Fibroblast of lung (primary cell): ENCODE measurements at regions not wholly inside any gene's neighbourhood (a gene's known extent, or its start where the extent isn't known, plus 50 kb on each side); places are given as distances from the start of the nearest gene placed in this dataset.

ENCODE experiments used
- DNase-seq, 2 donors: peaks; one replicate each; pipeline versions ENCODE4 v3.0.0 to v3.0.0-alpha.2; 2010; ENCODE audit warnings: low read depth in 2 of 2
- H2AFZ ChIP-seq: 2 replicates; pipeline ENCODE4 v1.5.1; 2012; ENCODE audit warnings: low read length, control low read depth, inconsistent platforms
- H3K27ac ChIP-seq: 2 replicates; pipeline ENCODE4 v1.5.1; 2011; ENCODE audit warnings: low read length, control low read depth; ENCODE audit not compliant: insufficient read depth
- H3K27me3 ChIP-seq: 2 replicates; pipeline ENCODE4 v1.5.1; 2011; ENCODE audit warnings: mild to moderate bottlenecking, low read length; ENCODE audit not compliant: control insufficient read depth, insufficient read depth
- H3K36me3 ChIP-seq: 2 replicates; pipeline ENCODE4 v1.5.1; 2011; ENCODE audit warnings: low read length; ENCODE audit not compliant: control insufficient read depth, insufficient read depth
- H3K4me1 ChIP-seq: 2 replicates; pipeline ENCODE4 v1.5.1; 2011; ENCODE audit warnings: low read length; ENCODE audit not compliant: control insufficient read depth, insufficient read depth; ENCODE audit errors: extremely low read depth
- H3K4me2 ChIP-seq: 2 replicates; pipeline ENCODE4 v1.5.1; 2011; ENCODE audit warnings: low read length, control low read depth; ENCODE audit not compliant: insufficient read depth; ENCODE audit errors: extremely low read depth
- H3K4me3 ChIP-seq, 4 experiments: fragments of 200-600 bp in 1 of 4; sonication (generic) in 1 of 4; replicated peaks in 1 of 4; 2 replicates each; pipeline ENCODE4 v1.5.1; 2011 to 2016; ENCODE audit warnings: low read length in 4 of 4, low read depth in 3 of 4, mild to moderate bottlenecking in 3 of 4, control low read depth in 2 of 4, inconsistent platforms in 1 of 4, mixed read lengths in 1 of 4; ENCODE audit not compliant: insufficient read depth in 1 of 4; ENCODE audit errors: control extremely low read depth in 1 of 4
- H3K79me2 ChIP-seq: 2 replicates; pipeline ENCODE4 v1.5.1; 2012; ENCODE audit warnings: mild to moderate bottlenecking, low read length, inconsistent platforms; ENCODE audit not compliant: control insufficient read depth, insufficient read depth
- H3K9ac ChIP-seq: 2 replicates; pipeline ENCODE4 v1.5.1; 2011; ENCODE audit warnings: mild to moderate bottlenecking, low read length, control low read depth; ENCODE audit not compliant: insufficient read depth
- H3K9me3 ChIP-seq: 2 replicates; pipeline ENCODE4 v1.5.1; 2012; ENCODE audit warnings: low read depth, low read length; ENCODE audit not compliant: control insufficient read depth, insufficient read depth
- H4K20me1 ChIP-seq: 2 replicates; pipeline ENCODE4 v1.5.1; 2011; ENCODE audit warnings: low read length; ENCODE audit not compliant: control insufficient read depth, insufficient read depth; ENCODE audit errors: extremely low read depth
- CTCF ChIP-seq, 2 donors: IDR thresholded peaks in 1 of 2; conservative IDR thresholded peaks in 1 of 2; 1 replicate in 1 of 2; 2 replicates in 1 of 2; pipeline ENCODE4 v1.5.1; 2011 to 2012; ENCODE audit warnings: low read length in 2 of 2, control low read depth in 1 of 2, inconsistent platforms in 1 of 2, low read depth in 1 of 2, mild to moderate bottlenecking in 1 of 2
- EZH2 ChIP-seq: IDR thresholded peaks from 2 replicates; pipeline ENCODE4 v1.5.1; 2012; ENCODE audit warnings: low read length, control low read depth, mild to moderate bottlenecking; ENCODE audit errors: missing control alignments

- TF ChIP-seq CTCF (conservative IDR thresholded peaks at IDR 0.05 in 1 of 2, IDR thresholded peaks at IDR 0.05 in 1 of 2; ENCODE audit: low read depth in 1 of 2, low read length in 2 of 2), result no peak
- no peak for TF ChIP-seq EZH2
- Histone ChIP-seq H3K27ac (no peak overlapping the region), H3K36me3 (no peaks in the 10 kb centered on the region), H3K4me1 (no peaks in the 10 kb centered on the region), H3K4me3 (no peak overlapping the region), H3K79me2 (no peaks in the 10 kb centered on the region), H2AFZ (no peak overlapping the region), H3K9ac (no peak overlapping the region), H3K27me3 (no peaks in the 10 kb centered on the region), H3K9me3 (no peaks in the 10 kb centered on the region), H3K4me2 (no peak overlapping the region), H4K20me1 (no peaks in the 10 kb centered on the region)
- DNase-seq, result no peak
Measured at GRCh38 chr3:117476572-117476971, 767.0 kb downstream of the TUSC7 start.

GRCh38 chr3:117477214-117477755, 767.7 kb downstream of the TUSC7 start:
- H3K79me2 ChIP-seq, result no peaks in the 10 kb centered on the region
- H3K4me2 ChIP-seq, result no peak overlapping the region
- no peak overlapping the region for H3K4me3 ChIP-seq
- no peaks in the 10 kb centered on the region for H3K36me3 ChIP-seq
- DNase-seq, result no peak
- H2AFZ ChIP-seq, result no peak overlapping the region
- no peak overlapping the region for H3K27ac ChIP-seq
- H3K27me3 ChIP-seq, result no peaks in the 10 kb centered on the region
- TF ChIP-seq CTCF (conservative IDR thresholded peaks at IDR 0.05 in 1 of 2, IDR thresholded peaks at IDR 0.05 in 1 of 2; ENCODE audit: low read depth in 1 of 2, low read length in 2 of 2), result no peak
- no peaks in the 10 kb centered on the region for H3K4me1 ChIP-seq
- no peaks in the 10 kb centered on the region for H3K9me3 ChIP-seq
- no peak overlapping the region for H3K9ac ChIP-seq
- H4K20me1 ChIP-seq, result no peaks in the 10 kb centered on the region

GRCh38 chr3:117479095-117479494, 769.5 kb downstream of the TUSC7 start:
- H3K27ac ChIP-seq, result no peak overlapping the region

More at GRCh38 chr3:117479095-117479494, 769.5 kb downstream of the TUSC7 start:
- Histone ChIP-seq H3K4me3 (no peak overlapping the region), H4K20me1 (no peaks in the 10 kb centered on the region), H3K27me3 (no peaks in the 10 kb centered on the region), H3K36me3 (no peaks in the 10 kb centered on the region), H2AFZ (no peak overlapping the region), H3K4me1 (no peaks in the 10 kb centered on the region), H3K9me3 (no peaks in the 10 kb centered on the region), H3K79me2 (no peaks in the 10 kb centered on the region), H3K4me2 (no peak overlapping the region), H3K9ac (no peak overlapping the region)
- TF ChIP-seq CTCF (conservative IDR thresholded peaks at IDR 0.05 in 1 of 2, IDR thresholded peaks at IDR 0.05 in 1 of 2; ENCODE audit: low read depth in 1 of 2, low read length in 2 of 2) (no peak), EZH2 (no peak)
- no peak for DNase-seq
